Naive thymus-derived CD8-positive, alpha-beta T cell (primary cell): ENCODE measurements at regions not wholly inside any gene's neighbourhood (a gene's known extent, or its start where the extent isn't known, plus 50 kb on each side); places are given as distances from the start of the nearest gene placed in this dataset.

ENCODE experiments used
- ATAC-seq, 2 donors: fragments of 150-1000 bp; cut with Tn5 transposase in 1 of 2; sonication (Bioruptor Pico), chemical (Tn5 transposase) in 1 of 2; 1 replicate in 1 of 2; 2 replicates in 1 of 2; pipeline ENCODE4 v1.10.0; 2021; ENCODE audit warnings: mild to moderate bottlenecking in 2 of 2, moderate library complexity in 2 of 2
- POLR2A ChIA-PET: fragments of 350-600 bp; sonication (Branson Sonifier 250); formaldehyde crosslinking; loops from one replicate; lab custom pipeline; 2021; ENCODE audit warnings: antibody characterized with exemption; lab: Charles Lee
- DNase-seq, 10 donors: peaks; one replicate each; pipeline versions ENCODE4 v3.0.0 to v3.0.0-alpha.2; 2020 to 2022
- H3K27ac Mint-ChIP-seq, 10 donors: one replicate each; pipeline ENCODE4 v1.8.0; 2020 to 2022; ENCODE audit warnings: mild to moderate bottlenecking in 10 of 10, mixed read lengths in 10 of 10, moderate library complexity in 4 of 10, inconsistent platforms in 1 of 10
- H3K27me3 Mint-ChIP-seq, 5 donors: one replicate each; pipeline ENCODE4 v1.8.0; 2021 to 2022; ENCODE audit warnings: mixed read lengths in 5 of 5
- H3K36me3 Mint-ChIP-seq, 3 donors: one replicate each; pipeline ENCODE4 v1.8.0; 2020 to 2022; ENCODE audit warnings: mixed read lengths in 3 of 3, mild to moderate bottlenecking in 2 of 3, inconsistent platforms in 1 of 3
- H3K4me1 Mint-ChIP-seq, 4 donors: one replicate each; pipeline ENCODE4 v1.8.0; 2021 to 2022; ENCODE audit warnings: mixed read lengths in 4 of 4
- H3K4me3 Mint-ChIP-seq, 10 donors: one replicate each; pipeline ENCODE4 v1.8.0; 2020 to 2022; ENCODE audit warnings: mild to moderate bottlenecking in 10 of 10, mixed read lengths in 10 of 10, moderate library complexity in 6 of 10, inconsistent platforms in 1 of 10
- H3K9me3 Mint-ChIP-seq, 9 donors: one replicate each; pipeline ENCODE4 v1.8.0; 2020 to 2022; ENCODE audit warnings: mixed read lengths in 9 of 9, mild to moderate bottlenecking in 3 of 9, inconsistent platforms in 1 of 9, moderate library complexity in 1 of 9

DNA sequence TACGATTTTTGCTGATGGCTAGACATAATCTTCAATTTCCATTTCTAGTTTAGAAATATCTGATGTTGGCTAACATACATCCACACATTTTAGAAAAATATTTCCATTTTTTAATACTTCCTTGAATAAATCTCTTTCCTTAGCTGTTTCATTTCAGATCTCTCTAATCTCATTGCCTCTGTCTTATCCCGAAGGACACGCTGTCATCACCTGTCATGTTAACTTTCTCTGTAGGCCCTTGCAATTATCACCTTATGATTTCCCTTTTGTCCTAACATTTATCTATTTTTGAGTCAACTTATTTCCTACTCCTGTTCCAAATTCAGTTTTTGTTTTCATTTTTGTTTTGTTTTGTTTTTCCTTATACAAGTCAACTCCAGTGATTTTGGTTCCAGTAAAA lies 173.1 kb upstream of the POM121L12 start:
- POLR2A ChIA-PET: no interaction called here
- no peak for ATAC-seq
- no peak for DNase-seq
- H3K27ac Mint-ChIP-seq: no peak overlapping the region
- H3K27me3 Mint-ChIP-seq: no peaks in the 10 kb centered on the region
- H3K36me3 Mint-ChIP-seq: peaks cover 0 to 4% (median 0%) of the 10 kb centered on the region in 3 donors
- no peak overlapping the region for H3K4me3 Mint-ChIP-seq
- H3K4me1 Mint-ChIP-seq: no peaks in the 10 kb centered on the region
- H3K9me3 Mint-ChIP-seq: peaks cover 13 to 41% (median 25%) of the 10 kb centered on the region in 9 donors

DNA sequence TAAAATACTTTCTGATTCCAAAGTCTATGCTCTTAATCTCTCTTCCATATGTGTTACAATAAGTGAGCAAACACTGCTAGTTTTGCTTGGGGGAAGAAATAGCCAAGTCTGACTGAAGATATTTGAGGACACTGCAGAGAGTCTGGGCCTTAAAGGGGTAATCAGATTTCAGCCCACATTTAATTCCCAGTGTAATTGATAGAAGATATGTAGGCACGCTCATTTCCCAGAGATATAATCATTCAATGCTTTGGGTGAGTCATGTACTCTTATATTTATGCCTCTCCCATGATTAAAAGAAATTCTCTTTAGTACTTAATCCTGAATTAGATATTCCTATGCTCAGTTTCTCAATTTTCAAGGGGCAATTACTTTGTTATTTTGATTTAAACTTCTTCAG lies 178.1 kb upstream of the POM121L12 start:
- Mint-ChIP-seq H3K4me3 (no peak overlapping the region), H3K27ac (no peak overlapping the region), H3K4me1 (no peaks in the 10 kb centered on the region), H3K9me3 (peaks cover 0 to 28% (median 7%) of the 10 kb centered on the region in 9 donors), H3K36me3 (no peaks in the 10 kb centered on the region), H3K27me3 (no peaks in the 10 kb centered on the region)
- POLR2A ChIA-PET: no interaction called here
- DNase-seq (no peak), ATAC-seq (no peak)

DNA sequence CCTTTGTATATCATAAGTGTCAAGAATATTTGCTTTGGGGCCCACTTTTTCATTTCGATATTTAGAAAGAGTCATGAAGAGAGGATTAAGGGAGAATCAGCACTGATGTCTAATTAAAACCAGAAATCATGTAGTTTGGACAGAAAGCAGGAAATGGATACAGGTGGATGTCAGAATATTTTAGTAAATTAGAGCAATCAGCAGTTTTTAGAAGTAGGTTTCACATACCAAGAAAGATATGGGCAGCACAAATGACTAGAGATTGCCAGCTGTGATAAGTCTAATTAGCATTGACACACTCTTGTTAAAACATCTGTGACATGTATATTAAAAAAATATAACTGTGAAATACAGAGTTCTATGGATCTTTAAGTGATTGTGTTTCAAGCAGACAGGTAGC lies 180.8 kb upstream of the POM121L12 start:
- DNase-seq: no peak
- Mint-ChIP-seq H3K4me1 (no peaks in the 10 kb centered on the region), H3K4me3 (no peak overlapping the region), H3K27me3 (no peaks in the 10 kb centered on the region), H3K9me3 (peaks cover 0 to 23% (median 8%) of the 10 kb centered on the region in 9 donors), H3K27ac (no peak overlapping the region), H3K36me3 (no peaks in the 10 kb centered on the region)
- no peak for ATAC-seq
- POLR2A ChIA-PET: no interaction called here

DNA sequence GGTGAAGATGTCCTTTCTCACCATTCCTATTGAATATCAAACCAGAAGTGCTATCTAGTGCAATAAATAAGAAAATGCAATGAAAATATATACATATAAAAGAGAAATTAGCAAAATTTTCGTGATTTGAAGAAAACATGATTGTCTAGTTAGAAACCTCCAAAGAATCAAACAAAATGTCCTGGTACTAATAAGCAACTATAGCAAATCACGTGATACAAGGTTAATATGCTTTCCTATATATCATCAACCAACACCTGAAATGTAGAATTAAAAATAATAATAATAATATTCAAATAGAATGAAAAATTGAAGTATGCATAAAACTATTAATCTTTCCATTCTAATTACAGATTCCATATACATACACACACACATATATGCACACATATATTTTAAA lies 183.9 kb upstream of the POM121L12 start:
- no peak overlapping the region for H3K27ac Mint-ChIP-seq
- ATAC-seq (no peak), DNase-seq (no peak)
- no peaks in the 10 kb centered on the region for H3K27me3 Mint-ChIP-seq
- H3K36me3 Mint-ChIP-seq: no peaks in the 10 kb centered on the region
- H3K4me1 Mint-ChIP-seq: no peaks in the 10 kb centered on the region
- POLR2A ChIA-PET: no interaction called here
- peaks cover 2 to 24% (median 9%) of the 10 kb centered on the region in 9 donors for H3K9me3 Mint-ChIP-seq
- H3K4me3 Mint-ChIP-seq: no peak overlapping the region

DNA sequence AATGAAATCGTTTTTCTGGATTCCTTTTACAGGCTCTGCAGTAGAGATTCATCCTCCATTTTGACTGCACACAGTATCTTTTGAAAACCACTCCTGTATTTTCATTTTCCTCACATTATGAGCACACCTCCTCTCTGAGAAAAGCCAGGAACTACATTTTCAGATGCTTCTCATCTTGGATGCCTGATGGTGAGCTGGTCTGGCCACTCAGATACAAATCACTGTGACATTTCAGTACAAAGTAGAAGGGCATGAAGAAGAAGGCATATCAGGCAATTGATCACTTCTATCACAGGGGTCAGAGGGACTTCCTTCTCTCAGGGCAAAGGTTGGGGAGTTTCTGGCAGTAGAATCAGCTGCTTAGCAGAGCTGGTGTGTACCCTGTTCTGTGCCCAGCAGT lies 192.0 kb upstream of the POM121L12 start:
- POLR2A ChIA-PET: no interaction called here
- Mint-ChIP-seq H3K36me3 (no peaks in the 10 kb centered on the region), H3K9me3 (peaks cover 0 to 25% (median 9%) of the 10 kb centered on the region in 9 donors), H3K4me1 (no peaks in the 10 kb centered on the region), H3K4me3 (no peak overlapping the region), H3K27me3 (no peaks in the 10 kb centered on the region), H3K27ac (no peak overlapping the region)
- DNase-seq (no peak), ATAC-seq (no peak)

DNA sequence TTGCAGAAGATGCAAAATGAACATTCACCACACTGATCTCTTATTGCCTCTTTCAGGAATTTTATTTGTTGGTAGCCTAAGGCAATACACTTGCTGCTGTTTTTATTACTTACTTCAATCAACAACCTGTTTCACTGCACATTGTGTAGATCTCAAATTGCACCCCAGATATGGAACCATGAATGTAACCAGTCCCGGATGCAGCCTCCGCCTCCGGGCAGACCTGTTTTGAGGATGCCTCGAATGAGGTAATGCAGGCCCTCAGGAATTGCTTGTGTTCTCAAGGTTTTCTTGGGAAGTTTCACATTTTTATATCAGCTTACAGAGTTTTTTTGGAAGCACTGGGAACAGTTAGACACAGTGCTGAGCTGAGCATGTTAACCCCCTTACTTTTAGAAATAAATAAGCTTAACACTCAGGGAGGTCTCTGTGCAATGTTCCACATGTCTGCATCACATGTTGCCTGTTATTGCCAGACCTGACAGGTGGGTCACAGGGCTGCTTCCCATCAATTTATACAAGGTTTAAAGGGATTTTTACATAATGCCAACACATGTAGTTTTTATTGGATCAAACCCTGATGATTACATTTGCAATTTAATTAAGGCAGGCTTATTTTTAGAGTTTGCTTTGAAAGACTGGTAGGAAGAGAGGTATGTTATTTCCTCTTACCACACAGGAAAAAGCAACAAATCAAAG lies 193.1 kb upstream of the POM121L12 start:
- Mint-ChIP-seq H3K9me3 (peaks cover 0 to 32% (median 8%) of the 10 kb centered on the region in 9 donors), H3K4me3 (no peak overlapping the region), H3K27ac (no peak overlapping the region), H3K36me3 (no peaks in the 10 kb centered on the region), H3K4me1 (no peaks in the 10 kb centered on the region), H3K27me3 (no peaks in the 10 kb centered on the region)
- no peak for ATAC-seq
- POLR2A ChIA-PET: no interaction called here
- no peak for DNase-seq

DNA sequence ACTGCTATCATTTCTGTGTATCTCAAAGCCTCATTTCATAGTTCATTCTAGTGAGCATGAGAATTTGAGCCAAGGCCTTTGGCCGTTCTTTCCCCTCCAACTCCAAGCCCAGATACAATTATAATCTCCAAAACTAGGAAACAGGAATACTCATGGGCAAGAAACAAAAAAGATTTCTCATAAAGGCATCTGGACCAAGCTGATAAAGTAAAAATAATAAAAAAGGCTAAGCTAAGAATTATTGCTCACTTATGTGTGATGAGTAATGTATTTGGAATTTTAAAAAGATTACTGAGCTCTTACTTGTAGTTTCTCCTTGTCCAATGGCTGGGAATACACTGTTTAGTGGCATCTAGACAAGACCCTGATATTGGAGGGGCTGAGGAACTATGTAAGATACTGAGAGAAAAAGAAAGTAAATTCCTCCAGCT lies 196.4 kb upstream of the POM121L12 start:
- H3K9me3 Mint-ChIP-seq: peaks cover 0 to 29% (median 7%) of the 10 kb centered on the region in 9 donors
- H3K27me3 Mint-ChIP-seq: no peaks in the 10 kb centered on the region
- ATAC-seq (no peak), DNase-seq (no peak)
- H3K27ac Mint-ChIP-seq: no peak overlapping the region
- POLR2A ChIA-PET: no interaction called here
- H3K4me1 Mint-ChIP-seq: no peaks in the 10 kb centered on the region
- no peak overlapping the region for H3K4me3 Mint-ChIP-seq
- H3K36me3 Mint-ChIP-seq: no peaks in the 10 kb centered on the region

DNA sequence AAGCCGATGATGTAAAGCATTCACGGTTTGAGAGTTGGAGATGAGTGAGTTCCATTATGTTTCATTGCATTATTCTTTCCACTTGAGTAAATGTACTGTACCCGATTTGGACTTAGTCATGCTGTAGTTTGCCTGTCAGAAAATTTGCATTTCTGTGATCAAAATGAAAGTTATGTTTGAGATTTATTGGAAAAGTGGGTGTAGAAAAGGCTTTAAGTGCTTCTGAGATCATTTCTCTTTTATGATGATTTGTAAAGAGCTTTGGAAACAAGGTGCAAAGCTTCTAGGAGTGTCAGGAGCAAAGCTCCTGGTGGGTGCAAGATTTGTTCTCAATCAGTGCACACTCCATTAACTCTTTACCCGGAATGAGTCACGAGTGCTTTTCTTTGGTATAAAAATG lies 204.1 kb upstream of the POM121L12 start:
- Mint-ChIP-seq H3K4me3 (no peak overlapping the region), H3K4me1 (no peaks in the 10 kb centered on the region), H3K9me3 (peaks cover 0 to 25% (median 13%) of the 10 kb centered on the region in 9 donors), H3K36me3 (no peaks in the 10 kb centered on the region), H3K27me3 (no peaks in the 10 kb centered on the region), H3K27ac (no peak overlapping the region)
- ATAC-seq (no peak), DNase-seq (no peak)
- POLR2A ChIA-PET: no interaction called here

DNA sequence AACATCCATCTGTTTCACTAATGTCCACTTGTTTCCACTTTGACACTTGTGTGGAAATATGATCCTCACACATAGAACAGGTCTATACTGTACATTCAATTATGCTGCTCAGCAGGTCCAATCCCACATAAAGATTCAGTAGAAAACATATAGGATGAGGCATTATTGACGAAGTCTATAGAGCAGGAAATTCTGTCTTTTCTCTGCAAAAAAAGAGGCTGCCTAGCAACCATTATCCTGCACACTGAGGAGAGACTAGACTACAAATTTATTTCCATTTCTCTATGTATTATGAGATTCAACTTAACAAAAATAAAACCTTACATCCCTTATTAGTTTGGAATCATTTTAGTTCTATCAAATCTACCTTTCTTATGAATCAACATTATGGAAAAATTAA lies 204.6 kb upstream of the POM121L12 start:
- Mint-ChIP-seq H3K9me3 (peaks cover 0 to 26% (median 13%) of the 10 kb centered on the region in 9 donors), H3K36me3 (no peaks in the 10 kb centered on the region), H3K4me1 (no peaks in the 10 kb centered on the region), H3K4me3 (no peak overlapping the region), H3K27ac (no peak overlapping the region), H3K27me3 (no peaks in the 10 kb centered on the region)
- DNase-seq (no peak), ATAC-seq (no peak)
- POLR2A ChIA-PET: no interaction called here

DNA sequence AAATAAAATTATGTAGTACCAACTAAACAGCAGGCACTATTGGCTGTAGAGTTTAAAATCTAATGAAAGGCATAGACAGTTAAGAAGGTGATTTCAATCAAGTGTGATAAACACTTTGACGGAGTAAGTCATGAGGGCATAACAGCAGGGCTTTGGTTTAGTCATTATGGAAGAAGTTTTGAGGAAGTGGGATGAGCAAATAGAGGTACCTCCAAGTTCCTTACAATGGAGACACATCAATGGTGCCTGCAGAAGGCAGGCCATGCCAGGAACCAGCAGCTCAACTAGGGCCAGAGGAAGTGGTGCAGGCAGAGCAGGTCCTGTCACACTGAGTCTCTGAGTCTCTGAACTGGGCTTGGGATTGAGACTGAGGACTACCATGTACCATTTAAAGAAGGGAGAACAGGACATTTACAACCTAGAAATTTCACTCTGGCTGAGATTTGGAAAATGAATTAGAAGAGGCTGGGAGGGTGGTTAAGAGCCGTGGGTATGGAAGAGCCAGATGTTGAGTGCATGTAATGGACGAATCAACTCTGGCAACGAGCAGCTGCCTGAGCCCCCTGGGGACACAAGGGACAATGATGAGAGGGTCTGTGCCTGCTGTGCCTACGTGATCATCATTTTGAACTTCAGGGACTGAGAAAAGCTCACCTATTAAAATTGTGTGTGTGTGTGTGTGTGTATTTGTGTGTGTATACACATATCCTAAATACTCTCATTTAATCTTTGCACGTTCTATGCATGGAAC lies 208.7 kb upstream of the POM121L12 start:
- Mint-ChIP-seq H3K27ac (no peak overlapping the region), H3K4me3 (no peak overlapping the region), H3K27me3 (no peaks in the 10 kb centered on the region), H3K9me3 (peaks cover 10 to 56% (median 22%) of the 10 kb centered on the region in 9 donors), H3K4me1 (no peaks in the 10 kb centered on the region), H3K36me3 (peaks cover 0 to 8% (median 0%) of the 10 kb centered on the region in 3 donors)
- DNase-seq (no peak), ATAC-seq (no peak)
- POLR2A ChIA-PET: no interaction called here

DNA sequence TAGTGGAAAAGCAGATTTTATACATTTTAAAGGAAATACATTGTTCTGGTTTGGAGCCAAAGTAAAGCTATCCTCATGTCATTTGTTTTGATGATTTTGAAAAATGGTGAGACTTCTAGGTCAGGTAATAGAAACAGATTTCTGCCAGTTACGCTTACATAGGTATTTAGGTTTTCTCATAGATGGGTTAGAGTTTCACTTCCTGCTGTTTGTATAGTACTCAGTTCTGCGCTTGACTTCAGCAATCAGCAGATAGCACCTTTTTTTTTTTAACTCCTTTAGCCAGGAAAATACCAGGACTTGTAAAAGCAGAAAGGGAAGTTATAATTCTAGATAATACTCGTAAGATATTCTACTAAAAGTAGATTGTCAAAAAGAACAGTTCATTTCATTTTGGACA lies 209.8 kb upstream of the POM121L12 start:
- Mint-ChIP-seq H3K36me3 (peaks cover 0 to 8% (median 0%) of the 10 kb centered on the region in 3 donors), H3K4me1 (no peaks in the 10 kb centered on the region), H3K27ac (no peak overlapping the region), H3K4me3 (no peak overlapping the region), H3K27me3 (no peaks in the 10 kb centered on the region), H3K9me3 (peaks cover 12 to 54% (median 22%) of the 10 kb centered on the region in 9 donors)
- DNase-seq: no peak
- ATAC-seq: no peak
- POLR2A ChIA-PET: no interaction called here

DNA sequence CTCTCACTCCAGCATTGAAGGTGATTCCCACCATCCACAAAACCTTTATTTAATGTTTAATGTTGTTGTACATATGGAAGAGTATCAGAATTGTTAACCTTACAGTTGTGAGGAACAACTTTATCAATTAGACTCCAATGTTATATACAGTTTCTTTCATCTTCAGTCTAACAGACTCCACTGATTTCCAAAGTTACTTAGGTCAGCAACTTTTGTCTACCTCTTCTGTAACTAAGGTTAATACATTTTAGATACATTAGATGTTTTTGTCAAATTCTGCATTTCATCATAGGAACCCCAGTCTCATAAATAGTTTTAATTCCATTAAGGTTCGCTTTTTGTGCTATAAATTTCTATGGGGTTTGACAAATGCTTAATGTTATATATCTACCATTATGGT lies 223.9 kb upstream of the POM121L12 start:
- Mint-ChIP-seq H3K36me3 (peaks cover 0 to 6% (median 0%) of the 10 kb centered on the region in 3 donors), H3K4me1 (no peaks in the 10 kb centered on the region), H3K27ac (no peak overlapping the region), H3K27me3 (no peaks in the 10 kb centered on the region), H3K4me3 (no peak overlapping the region), H3K9me3 (peaks cover 2 to 55% (median 11%) of the 10 kb centered on the region in 9 donors)
- POLR2A ChIA-PET: no interaction called here
- no peak for DNase-seq
- ATAC-seq: no peak

DNA sequence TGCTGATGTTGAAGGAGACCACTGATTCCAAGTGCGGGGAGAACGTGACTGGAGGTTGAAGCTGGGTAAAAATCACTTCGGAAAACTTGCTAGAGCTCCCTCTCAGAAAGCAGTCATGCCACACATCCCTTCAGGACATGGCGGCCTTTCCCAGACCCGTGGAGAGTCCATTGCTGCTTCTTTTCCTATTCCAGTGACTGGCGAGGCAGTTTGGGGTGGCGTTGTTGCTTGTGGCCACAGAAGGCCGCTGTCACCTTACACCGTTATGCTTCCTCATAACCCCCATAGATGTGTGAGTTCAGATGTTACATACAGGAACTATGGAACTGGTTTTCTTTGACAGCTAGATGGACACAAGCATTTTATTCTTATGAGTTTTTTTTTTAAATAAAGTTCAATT lies 235.6 kb upstream of the POM121L12 start:
- peaks cover 0 to 4% (median 0%) of the 10 kb centered on the region in 3 donors for H3K36me3 Mint-ChIP-seq
- ATAC-seq (no peak), DNase-seq (no peak)
- H3K4me1 Mint-ChIP-seq: peaks cover 0 to 1% (median 0%) of the 10 kb centered on the region in 4 donors
- no peaks in the 10 kb centered on the region for H3K27me3 Mint-ChIP-seq
- POLR2A ChIA-PET: no interaction called here
- H3K9me3 Mint-ChIP-seq: peaks cover 9 to 44% (median 18%) of the 10 kb centered on the region in 9 donors
- H3K27ac Mint-ChIP-seq: no peak overlapping the region
- H3K4me3 Mint-ChIP-seq: no peak overlapping the region
